Activated CD4-positive, CD25-positive, alpha-beta regulatory T cell (primary cell): ENCODE measurements at regions not wholly inside any gene's neighbourhood (a gene's known extent, or its start where the extent isn't known, plus 50 kb on each side); places are given as distances from the start of the nearest gene placed in this dataset.
"Not testable (repeated sequence)": the region's sequence is repeated elsewhere in the genome, so short reads cannot be mapped to it uniquely, and the experiment has no call there.

Experiments
- DNase-seq, 4 experiments: peaks; one replicate each; lab custom pipeline; 2025; lab: John Stamatoyannopoulos, UW

GRCh38 chr16:72657164-72657563 is 390.8 kb downstream of the ZFHX3 start:
- DNase-seq: no peak

- DNase-seq: no peak
Measured at GRCh38 chr16:72654535-72654934, 393.4 kb downstream of the ZFHX3 start.

- DNase-seq: no peak
Measured at GRCh38 chr16:72649254-72649944, 398.5 kb downstream of the ZFHX3 start.

GRCh38 chr16:72646615-72647014 is 401.3 kb downstream of the ZFHX3 start:
- DNase-seq: no peak

GRCh38 chr16:72645538-72645937 is 402.4 kb downstream of the ZFHX3 start:
- no peak for DNase-seq

- no peak for DNase-seq
Measured at GRCh38 chr16:72644911-72645310, 403.0 kb downstream of the ZFHX3 start.

- DNase-seq: no peak
Measured at GRCh38 chr16:72639494-72639893, 408.4 kb downstream of the ZFHX3 start.

- DNase-seq: no peak
Measured at GRCh38 chr16:72637306-72637705, 410.6 kb downstream of the ZFHX3 start.

- no peak for DNase-seq
Measured at GRCh38 chr16:72635694-72636093, 412.2 kb downstream of the ZFHX3 start.

- DNase-seq: no peak
Measured at GRCh38 chr16:72635104-72635503, 412.8 kb downstream of the ZFHX3 start.

GRCh38 chr16:72627182-72627896 is 420.6 kb downstream of the ZFHX3 start:
- DNase-seq: not testable (repeated sequence)

GRCh38 chr16:72626623-72627022 is 421.3 kb downstream of the ZFHX3 start:
- no peak for DNase-seq

GRCh38 chr16:72621651-72622050 is 426.3 kb downstream of the ZFHX3 start:
- no peak for DNase-seq

- DNase-seq: no peak
Measured at GRCh38 chr16:72620853-72621252, 427.1 kb downstream of the ZFHX3 start.

- no peak for DNase-seq
Measured at GRCh38 chr16:72620348-72620747, 427.6 kb downstream of the ZFHX3 start.

GRCh38 chr16:72615856-72616255 is 432.1 kb downstream of the ZFHX3 start:
- no peak for DNase-seq

GRCh38 chr16:72612718-72613117 is 435.2 kb downstream of the ZFHX3 start:
- DNase-seq: no peak

GRCh38 chr16:72612256-72612655 is 435.7 kb downstream of the ZFHX3 start:
- DNase-seq: no peak

GRCh38 chr16:72609933-72610332 is 438.0 kb upstream of the PMFBP1 start:
- no peak for DNase-seq

- DNase-seq: no peak
Measured at GRCh38 chr16:72609066-72609465, 437.1 kb upstream of the PMFBP1 start.

GRCh38 chr16:72604375-72604774 is 432.4 kb upstream of the PMFBP1 start:
- no peak for DNase-seq

GRCh38 chr16:72602499-72602898 is 430.5 kb upstream of the PMFBP1 start:
- no peak for DNase-seq

- DNase-seq: no peak
Measured at GRCh38 chr16:72598696-72599095, 426.7 kb upstream of the PMFBP1 start.

GRCh38 chr16:72597938-72598337 is 426.0 kb upstream of the PMFBP1 start:
- DNase-seq: no peak
